ENCODE measurements at regions not wholly inside any gene's neighbourhood (a gene's known extent, or its start where the extent isn't known, plus 50 kb on each side); places are given as distances from the start of the nearest gene placed in this dataset.

DNA sequence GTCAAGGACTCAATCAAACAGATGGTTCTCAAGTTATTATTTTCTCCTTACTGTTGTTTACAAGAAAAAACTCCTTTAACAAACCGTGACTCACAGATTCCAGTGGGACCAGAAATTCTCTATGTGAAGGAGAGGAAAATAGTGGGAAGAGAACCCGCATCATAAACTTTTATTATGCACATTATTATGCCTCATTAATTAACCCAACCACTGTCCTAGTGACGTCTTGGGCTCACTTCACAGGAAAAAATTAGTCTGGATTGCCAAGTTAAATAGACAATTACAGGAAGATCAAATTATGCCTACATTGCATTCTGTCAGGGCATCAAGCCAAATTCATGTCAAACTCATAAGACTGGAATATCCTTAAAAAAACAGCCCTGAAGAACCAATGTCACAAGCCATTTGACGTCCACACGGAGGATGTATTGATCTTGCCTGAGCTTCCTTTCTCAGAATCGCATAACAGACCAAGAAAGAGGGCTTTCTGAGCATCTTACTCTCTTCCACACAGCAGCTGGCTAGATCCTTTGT is 347.8 kb downstream of the DUSP10 start:
- DNase-seq: no peak

DNA sequence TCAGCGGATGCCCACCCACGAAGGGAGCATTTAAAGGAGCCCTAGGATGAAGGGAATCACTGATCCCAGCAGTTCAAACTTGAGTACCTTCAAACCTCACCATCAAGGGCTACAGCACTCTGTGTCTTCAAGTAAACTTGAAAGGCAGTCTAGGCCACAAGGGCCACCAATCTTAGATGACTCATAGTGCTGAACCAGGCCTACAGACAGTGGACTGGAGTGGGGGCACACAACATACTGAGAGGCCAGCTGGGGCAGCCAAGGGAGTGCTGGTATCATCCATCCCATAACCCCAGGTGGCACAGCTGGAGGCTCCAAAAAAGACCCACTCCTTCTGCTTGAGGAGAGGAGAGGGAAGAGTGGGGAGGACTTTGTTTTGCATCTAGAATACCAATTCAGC is 345.4 kb downstream of the DUSP10 start:
- no peak for DNase-seq

DNA sequence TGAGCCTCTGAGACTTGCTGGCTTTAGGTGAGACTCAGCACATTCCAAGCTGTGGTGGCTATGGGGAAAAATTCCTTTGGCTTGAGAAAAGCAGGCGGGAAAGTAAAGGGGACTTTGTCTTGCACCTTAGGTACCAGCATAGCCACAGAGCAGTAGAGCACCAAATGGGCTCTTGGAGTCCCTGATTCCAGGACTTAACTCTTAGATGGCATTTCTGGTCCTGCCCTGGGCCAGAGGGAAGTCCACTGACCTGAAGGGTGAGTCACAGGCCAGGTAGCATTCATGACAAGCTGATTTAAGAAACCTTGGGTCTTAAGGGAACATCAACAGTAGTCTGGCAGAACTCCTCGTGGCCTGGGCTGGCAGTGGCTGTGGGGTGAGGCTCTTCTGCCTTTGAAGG is 344.7 kb downstream of the DUSP10 start:
- no peak for DNase-seq

DNA sequence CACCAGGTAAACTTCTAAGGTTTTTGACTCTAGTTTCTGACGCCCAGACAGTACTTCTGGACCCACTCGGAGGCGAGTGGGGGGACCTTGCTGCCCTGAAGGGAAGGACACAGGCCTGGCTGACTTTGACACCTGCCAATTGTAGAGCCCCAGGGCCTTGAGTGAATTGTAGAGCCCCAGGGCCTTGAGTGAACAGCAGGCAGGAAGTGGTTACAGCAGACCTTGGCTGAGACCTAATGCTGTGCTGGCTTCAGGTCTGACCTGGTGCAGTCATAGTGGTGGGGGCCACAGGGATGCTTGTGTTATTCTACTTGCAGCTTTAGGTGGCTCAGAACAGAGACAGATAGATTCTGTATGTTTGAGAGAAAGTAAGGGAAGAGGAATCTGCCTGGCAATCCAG is 344.3 kb downstream of the DUSP10 start:
- DNase-seq: no peak

DNA sequence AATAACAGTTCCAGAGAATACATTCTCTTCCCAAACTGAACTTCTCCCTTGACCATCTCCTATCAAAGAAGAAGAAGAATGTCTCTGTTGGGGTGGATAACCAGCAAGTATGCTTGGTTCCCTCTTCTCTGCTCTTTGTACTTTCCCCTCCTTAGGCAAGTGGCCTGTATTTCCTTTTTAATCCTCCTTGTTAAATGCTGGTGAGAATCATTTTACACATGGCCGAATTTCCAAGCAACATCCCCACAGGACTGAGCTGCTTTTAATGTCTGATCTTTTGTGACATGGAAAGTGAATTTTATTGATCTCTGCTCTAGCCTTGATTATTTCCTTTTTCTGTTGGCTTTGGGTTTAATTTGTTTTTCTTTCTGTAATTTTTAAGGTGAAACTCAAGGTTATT is 336.7 kb downstream of the DUSP10 start:
- no peak for DNase-seq

DNA sequence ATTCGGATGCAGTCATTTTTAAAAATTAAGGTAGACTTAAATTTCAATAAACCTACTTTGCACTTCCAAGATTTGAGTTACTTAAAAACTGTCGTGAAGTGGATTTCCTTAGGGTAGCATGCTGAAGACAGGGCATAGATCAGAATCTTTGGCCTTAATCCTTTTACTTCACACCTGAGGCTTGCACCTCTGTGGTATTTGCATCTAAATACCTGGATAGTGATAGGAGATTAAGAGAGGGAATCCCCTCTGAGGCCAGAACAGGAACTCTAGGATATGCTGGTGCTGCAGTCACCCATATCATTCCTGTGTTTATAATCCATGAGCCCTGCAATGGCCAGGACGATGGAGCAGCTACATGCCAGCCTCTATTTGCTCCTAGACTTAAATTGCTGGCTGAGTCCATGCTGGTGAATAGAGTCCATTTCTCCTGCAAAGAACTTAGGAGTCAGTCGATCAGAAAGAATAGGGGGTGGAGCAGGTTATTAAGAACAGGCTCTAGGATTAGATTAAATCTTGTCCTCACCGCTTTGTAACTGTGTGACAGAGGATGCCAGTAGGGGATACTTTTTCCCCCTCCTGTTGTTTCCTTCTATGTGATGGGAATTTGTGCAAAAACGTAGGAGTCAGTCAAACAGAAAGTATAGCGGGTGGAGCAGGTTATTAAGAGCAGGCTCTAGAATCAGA is 333.6 kb downstream of the DUSP10 start:
- no peak for DNase-seq

DNA sequence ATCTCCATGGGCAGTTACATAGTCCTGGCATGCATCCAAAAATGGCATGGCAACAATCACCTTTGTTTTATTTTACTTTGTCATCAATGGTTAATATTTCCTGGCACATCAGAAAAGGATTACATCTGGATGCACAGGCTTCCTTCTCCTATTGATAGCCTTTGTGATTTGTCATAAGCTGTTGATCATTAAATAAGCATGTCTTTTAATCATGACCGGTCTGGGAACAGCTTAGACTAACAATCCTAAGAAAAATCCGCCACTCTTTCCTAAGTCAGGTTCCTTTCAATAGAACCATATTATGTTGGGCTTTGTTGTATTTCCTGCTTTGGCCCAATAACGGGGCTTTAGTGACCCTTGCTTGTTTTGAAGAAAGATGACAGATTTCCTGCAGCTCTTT is 330.6 kb downstream of the DUSP10 start:
- no peak for DNase-seq

DNA sequence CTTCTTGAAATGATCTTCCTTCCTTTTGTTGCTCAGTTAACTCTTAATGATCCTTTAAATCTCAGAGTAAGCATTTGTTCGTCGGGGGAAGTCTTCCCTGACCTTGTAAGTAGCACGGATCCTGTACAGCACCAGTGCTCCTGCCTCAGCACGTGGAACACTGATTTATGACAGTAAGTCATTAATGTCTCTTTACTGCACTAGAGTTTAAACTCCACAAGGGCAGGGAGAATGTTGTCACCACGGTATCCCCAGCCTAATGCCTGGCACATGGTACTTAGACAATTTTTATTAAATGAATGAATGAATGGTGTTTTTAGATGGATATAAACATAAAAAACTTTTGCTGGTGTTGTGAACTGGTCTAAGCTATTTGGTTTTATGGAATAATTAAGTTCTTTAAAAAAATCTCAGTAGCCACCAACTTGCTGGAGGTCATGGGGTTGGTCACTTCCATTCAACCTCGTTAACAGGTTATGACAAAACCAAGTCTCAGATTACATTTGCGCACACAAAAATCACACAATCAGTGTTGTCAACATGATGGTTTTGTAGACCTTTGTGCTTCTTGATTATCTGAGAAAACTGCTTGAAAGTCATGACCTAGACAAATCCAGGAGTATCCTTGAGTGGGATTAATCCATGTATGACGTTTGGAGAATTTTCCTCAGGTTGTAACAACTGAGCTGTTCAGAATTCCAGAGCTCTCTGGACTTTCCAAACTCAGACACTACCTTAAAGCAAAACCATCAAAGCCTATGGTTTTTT is 326.9 kb downstream of the DUSP10 start:
- no peak for DNase-seq

DNA sequence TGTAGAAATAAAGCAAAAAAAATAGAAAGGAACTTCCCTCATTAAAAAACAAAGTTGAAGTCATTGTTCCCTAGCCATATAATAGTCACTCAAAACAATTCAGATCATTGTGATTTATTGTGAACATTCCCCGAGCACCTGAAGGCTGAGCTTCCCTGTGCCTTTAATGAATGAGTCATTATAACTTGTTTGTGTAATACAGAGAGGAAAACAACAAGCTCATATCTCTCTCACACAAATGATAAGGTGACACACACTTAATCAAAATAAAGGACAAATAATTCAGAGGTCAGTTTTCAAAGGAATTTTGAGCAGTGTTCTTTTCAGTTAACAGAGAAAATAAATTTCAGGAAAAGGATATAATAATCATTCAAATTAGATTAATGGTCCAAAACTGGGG is 326.2 kb downstream of the DUSP10 start:
- DNase-seq: no peak

DNA sequence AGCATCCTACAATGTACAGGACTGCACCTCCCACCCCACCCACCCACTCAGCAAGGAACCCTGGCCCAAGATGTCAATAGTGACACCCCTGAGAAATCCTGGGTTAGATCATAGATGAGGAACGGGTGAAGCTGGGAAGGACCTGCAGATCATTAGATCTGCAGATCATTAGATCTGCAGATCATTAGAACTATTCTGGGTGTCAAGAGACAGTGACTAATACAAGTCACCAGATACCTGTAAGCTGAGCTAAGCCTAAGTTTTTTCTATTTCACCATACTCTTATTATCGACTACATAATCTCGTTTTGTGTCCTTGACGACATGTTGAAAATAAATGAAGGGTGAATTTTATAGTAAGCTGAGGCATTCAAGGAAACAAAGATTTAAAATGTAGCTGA is 325.7 kb downstream of the DUSP10 start:
- no peak for DNase-seq

DNA sequence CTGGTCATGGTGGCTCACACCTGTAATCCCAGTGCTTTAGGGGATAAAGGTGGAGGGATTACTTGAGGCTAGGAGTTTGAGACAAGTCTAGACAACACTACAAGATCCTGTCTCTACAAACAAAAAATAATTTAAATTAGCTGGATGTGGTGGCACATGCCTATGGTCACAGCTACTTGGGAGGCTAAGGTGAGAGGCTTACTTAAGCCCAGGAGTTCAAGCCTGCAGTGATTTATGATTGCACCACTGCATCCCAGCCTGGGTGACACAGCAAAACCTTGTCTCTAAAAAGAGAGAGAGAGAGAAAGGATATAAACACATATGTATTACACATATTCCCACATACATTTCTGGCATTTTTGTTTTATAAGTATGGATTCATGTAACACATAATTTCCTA is 325.2 kb downstream of the DUSP10 start:
- no peak for DNase-seq

DNA sequence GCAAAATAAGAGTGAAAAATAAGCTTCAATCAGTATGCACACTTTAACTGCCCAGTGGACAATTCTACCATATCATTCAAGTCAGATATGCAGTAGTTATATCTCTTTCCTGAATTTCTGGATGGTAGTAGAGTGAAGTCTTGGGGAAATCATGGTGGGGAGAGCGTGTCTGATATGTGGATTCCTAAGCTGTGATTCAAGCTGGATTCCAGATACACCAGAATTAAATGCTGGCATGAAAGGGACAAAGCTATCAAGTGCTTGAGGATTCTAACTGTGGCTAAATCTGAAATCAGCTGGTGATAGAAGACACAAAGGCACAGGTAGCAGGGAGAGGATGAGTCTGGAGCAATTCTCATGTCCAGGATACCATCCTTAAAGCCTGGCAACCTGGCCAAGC is 323.5 kb downstream of the DUSP10 start:
- no peak for DNase-seq

DNA sequence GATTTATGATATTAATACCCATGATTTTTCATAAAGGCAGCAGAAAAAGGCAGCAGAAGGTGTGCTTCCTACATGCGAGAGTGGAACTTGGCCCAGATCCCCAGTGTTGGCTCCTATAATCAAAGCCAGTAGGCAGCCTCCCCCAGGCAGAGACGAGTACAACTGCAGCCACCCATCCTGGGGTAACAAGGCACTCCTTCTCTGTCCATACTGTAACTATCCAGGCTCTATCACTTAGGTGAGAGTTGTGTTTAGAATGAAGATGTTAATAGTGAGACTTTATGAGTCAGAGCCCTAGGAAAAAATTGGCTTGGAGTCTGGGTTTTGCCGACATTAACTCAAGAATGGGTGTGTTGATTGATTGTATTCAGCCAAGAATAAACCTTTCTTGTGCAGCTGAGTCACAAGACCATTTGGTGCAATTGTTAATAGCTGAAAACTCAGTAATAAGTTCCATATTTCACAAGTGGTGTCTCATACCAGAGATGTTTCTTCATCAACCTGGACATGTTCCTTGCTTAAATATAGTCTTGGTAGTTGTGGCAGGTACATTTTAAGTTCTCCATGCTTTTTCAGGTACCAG is 322.3 kb downstream of the DUSP10 start:
- DNase-seq: no peak

DNA sequence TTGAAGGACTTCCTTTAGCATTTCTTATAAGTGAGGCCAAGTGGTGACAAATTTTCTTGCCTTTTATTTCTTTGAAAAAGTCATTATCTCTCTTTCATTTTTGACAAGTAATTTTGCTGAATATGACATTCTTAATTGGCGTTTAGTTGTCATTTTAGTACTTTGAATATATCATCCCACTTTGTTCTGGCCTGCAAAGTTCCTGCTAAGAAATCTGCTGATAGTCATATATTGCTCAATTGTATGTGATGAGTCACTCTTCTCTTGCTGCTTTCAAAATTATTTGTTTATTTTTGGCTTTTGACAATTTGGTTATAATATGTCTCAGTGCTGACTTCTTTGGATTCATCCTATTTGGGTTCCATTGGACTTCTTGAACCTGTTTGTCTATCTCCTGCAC is 312.6 kb downstream of the DUSP10 start:
- DNase-seq: no peak

DNA sequence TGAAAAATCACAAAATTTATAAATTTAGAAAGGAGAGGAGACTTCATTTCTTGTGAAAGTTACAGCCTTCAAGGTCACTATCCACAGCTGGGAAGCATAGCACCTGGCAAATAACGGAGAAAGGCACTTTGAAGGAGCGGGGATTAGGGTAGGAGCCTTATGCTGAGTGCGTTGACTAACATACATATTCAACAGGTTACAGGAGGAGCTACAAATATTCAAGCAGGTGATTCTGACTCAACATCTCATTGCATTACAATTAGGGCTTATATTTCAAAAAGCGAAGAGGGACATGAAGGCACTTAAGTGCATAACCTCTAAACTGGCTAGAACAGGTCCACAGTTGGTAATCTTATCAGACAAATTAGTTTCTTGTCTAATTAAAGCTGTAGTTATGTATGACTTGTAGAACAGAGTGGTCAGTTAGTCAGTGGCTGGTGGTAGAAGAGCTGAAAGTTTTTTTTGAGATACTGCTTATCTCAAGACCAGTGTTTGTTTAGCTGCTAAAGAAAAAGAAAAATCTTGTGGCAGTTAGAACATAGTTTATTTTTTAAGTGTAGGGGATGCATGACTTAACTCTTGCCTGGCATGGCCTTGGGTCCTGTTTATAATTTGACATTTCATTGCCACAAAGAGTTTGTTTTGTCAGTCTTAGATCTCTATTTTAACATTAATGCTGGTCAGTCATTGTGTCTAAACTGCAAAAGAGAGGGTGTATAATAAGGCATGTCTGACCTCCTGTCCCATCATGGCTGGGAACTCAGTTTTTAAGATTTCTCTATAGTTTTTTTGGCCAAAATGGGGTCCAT is 311.5 kb downstream of the DUSP10 start:
- no peak for DNase-seq

DNA sequence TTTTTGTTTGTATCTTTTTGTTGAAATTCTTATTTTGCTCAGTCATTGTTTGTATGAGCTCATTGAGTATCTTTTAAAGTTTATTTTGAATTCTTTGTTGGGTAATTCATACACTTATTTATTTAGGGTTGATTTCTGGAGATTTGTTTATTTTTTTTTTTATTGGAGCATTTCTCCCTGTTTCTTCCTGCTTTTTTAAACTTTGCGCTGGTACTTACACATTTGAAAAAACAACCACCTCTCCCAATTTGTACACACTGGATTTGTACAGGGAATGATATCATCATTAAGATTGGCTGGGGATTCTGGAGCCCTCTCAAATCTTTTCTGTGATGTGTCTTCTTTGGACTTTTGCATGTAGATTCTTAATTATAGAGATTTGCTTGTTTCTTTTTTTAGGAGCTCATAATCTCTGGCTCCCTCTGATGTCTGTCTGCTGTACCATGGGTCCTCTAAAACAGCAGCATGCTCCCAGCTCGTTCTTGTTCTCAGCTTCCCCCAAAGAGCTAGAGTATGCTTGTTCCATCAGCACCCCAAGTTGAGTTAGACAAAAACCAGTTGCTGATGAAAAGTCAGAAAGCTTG is 310.7 kb downstream of the DUSP10 start:
- no peak for DNase-seq

DNA sequence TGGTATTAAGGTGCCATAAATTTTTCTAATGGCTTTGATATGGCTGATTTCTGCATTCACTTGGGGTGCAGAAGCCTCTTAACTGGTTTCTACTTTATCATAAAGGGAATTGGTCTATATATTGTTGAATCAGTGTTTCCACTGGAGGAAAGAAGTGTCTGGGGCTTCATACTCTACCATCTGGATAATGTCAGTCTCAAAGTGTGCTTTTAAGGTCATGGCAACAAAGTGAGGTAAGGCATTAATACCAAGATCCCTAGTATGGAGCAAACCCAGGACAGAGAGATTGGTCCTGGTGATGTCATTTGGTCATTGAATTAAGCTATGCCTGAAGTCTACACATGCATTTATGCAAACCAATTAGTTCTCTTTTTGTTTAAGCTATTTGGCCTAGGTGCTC is 309.9 kb downstream of the DUSP10 start:
- no peak for DNase-seq

DNA sequence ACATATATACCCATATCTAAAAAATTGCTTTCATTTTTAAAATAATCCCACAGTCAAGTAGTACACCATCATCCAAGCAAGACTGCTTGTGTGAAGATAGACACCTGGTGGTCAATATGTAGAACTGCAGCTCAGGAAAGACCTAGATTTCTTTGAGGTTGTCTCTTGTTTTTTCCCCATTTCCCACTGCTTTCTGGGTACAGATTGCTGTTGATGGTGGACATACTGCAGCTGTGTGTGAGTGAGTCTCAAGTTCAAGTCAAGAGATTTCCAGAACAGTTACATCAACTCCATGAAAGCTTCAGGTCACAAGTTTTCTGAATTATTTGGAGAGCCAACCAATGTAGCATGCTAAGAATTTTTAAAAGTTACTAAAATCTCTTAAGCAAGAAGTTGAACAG is 306.4 kb downstream of the DUSP10 start:
- no peak for DNase-seq

DNA sequence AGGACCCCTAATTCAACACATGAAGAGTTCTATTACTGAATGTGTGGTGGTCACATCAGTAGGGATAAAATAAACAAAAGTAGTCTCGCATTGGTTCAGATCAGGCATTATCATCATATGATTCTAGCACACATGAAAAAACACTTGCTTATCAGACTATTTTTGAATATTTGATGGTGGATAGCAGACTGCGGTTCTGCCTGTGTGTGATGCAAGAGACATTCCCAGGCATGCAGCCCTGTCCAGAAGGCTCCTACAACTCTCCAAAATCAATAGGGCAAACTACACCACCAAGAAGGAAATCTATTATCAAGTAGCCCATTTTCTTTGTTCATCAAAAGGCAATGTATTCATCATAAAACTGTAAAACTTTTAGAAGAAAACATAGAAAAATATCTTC is 304.7 kb downstream of the DUSP10 start:
- no peak for DNase-seq

DNA sequence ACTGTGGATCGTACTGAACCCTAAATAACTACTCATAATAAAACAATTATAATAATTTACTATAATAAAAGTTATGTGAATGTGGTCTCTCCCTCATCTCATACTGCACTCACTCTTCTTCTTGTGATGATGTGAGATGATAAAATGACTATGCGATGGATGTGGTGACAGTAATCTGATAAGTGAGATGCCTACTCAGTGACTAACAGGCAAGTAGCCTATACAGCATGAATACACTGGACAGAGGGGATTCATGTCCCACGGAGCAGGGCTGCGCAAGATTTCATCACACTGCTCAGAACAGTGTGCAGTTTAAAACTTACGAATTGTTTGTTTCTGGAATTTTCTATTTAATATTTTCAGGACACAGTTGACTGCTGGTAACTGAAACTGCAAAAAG is 304.0 kb downstream of the DUSP10 start:
- DNase-seq: no peak

DNA sequence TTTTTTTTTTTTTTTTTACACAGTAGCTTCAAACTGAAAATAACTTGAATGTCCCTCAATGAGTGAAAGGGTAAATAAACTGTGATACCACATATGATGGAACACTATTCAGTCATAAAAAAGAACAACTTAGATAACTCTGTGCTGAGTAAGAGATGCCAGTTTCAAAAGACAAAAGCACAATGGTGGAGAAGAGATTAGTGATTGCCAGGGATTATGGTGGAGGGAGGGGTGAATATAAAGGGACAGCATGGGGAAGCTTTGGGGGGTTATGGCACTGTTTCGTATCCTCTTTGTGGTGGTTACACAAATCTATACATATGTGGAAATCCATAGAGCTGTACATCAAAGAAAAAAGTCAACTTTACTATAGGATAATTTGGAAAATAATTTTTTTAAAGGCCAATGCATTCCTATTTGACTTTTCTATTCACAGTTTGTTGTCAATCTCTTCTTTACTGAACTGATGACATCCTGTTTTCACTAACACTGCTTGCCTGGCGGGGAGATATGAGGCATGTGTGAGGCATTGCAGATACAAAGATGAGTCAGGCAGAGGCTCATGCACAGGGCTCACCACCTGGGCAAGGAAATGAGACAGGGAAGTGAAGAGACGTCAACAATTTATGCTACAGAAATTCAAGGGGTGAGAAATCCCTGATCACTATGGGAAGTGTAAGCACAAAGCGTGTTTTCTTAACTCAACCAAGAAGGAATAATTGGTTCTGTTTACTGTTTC is 302.7 kb downstream of the DUSP10 start:
- peak; percentile 36 for DNase-seq
